RPMI8226 (cell line): ENCODE measurements at regions not wholly inside any gene's neighbourhood (a gene's known extent, or its start where the extent isn't known, plus 50 kb on each side); places are given as distances from the start of the nearest gene placed in this dataset.

Source experiments
- DNase-seq: peaks from one replicate; pipeline ENCODE4 v3.0.0-alpha.2; 2015

- DNase-seq = no peak
Measured at GRCh38 chr3:174791161-174791560, 68.0 kb upstream of the NAALADL2 start.

DNA sequence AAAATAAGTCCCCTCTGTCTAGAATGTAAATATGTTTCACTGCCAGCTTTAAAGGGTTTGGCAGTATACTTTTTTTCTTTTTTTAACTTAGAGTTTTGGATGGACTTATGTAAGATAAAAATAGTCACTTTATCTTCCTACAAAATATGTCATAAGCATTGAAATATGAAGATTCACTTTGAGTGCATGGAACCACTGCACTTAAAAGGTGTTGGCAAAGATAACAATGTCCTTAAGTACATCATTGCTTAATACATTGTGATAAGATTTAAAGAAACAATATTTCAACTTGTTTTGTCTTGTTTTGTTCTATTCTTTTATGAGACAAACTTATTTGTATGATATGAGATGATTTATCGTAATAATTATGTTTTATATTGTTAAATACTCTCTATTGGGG lies 66.3 kb upstream of the NAALADL2 start:
- DNase-seq = no peak
